IPS-20b (cell line): ENCODE measurements at regions not wholly inside any gene's neighbourhood (a gene's known extent, or its start where the extent isn't known, plus 50 kb on each side); places are given as distances from the start of the nearest gene placed in this dataset.

Source experiments
- H3K27ac ChIP-seq: one replicate; pipeline ENCODE4 v1.5.1; 2013; ENCODE audit warnings: low read length
- H3K27me3 ChIP-seq: 2 replicates; pipeline ENCODE4 v1.6.1; 2013; ENCODE audit warnings: mild to moderate bottlenecking, low read length, inconsistent platforms; ENCODE audit not compliant: insufficient read depth
- H3K36me3 ChIP-seq: 2 replicates; pipeline ENCODE4 v1.6.1; 2013; ENCODE audit warnings: low read depth, mild to moderate bottlenecking, inconsistent platforms, low read length, moderate library complexity; ENCODE audit not compliant: insufficient read depth
- H3K4me1 ChIP-seq: 2 replicates; pipeline ENCODE4 v1.6.1; 2013; ENCODE audit warnings: mild to moderate bottlenecking, control low read depth, inconsistent platforms, low read length, moderate library complexity; ENCODE audit not compliant: insufficient read depth
- H3K4me3 ChIP-seq: 2 replicates; pipeline ENCODE4 v1.5.1; 2013; ENCODE audit warnings: mild to moderate bottlenecking, low read length, inconsistent platforms
- H3K9ac ChIP-seq: 2 replicates; pipeline ENCODE4 v1.6.1; 2013; ENCODE audit warnings: low read depth, mild to moderate bottlenecking, inconsistent platforms, low read length, moderate library complexity
- H3K9me3 ChIP-seq: 2 replicates; pipeline ENCODE4 v1.6.1; 2013; ENCODE audit warnings: mild to moderate bottlenecking, low read depth, low read length, inconsistent platforms; ENCODE audit not compliant: insufficient read depth

DNA sequence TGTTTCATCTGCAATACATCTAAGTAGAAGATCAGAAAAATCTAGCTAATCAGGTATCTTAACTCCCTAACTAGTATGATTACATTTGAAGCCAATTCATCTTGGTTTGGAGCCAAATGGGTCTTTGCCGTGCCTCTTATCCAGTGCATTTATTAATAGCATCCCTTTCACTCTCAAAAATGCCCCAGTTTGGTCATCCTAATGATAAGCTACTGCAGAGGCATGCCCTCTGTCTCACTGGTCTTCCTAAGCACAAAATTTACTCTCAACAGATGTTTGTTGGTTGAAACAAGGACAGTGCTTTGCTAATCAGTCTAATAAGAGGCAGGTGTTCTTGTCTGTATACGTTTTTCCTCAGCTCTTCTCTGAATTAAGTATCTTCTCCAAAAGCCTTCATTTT lies 403.2 kb downstream of the RAD51AP2 start:
- Histone ChIP-seq H3K36me3 (no peaks in the 10 kb centered on the region), H3K9ac (no peak overlapping the region), H3K27ac (no peak overlapping the region), H3K4me1 (no peaks in the 10 kb centered on the region), H3K4me3 (no peak overlapping the region), H3K9me3 (no peaks in the 10 kb centered on the region), H3K27me3 (no peaks in the 10 kb centered on the region)

GRCh38 chr2:17107871-17108270 lies 410.4 kb downstream of the RAD51AP2 start:
- H3K4me1 ChIP-seq, result no peaks in the 10 kb centered on the region
- no peak overlapping the region for H3K27ac ChIP-seq
- no peaks in the 10 kb centered on the region for H3K27me3 ChIP-seq
- no peaks in the 10 kb centered on the region for H3K9me3 ChIP-seq
- no peak overlapping the region for H3K4me3 ChIP-seq
- no peaks in the 10 kb centered on the region for H3K36me3 ChIP-seq
- no peak overlapping the region for H3K9ac ChIP-seq

DNA sequence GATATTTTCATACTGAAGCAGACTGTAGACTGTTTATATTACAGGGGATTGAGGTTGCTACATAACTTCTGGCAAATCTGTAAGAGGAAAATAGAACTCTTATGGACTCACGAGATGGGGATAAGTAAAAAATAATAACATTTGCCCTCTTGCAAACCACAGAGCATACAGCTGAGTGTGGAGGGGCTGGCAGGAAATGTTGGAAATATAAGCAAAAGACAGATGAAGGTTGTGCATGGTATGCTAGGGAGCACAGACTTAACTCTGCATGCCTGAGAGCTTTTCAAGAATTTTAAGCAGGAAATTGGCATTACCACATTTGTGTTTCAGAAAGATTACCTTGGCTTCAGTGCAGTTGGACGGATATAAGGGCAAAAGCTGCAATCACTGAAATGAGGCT lies 411.1 kb downstream of the RAD51AP2 start:
- no peaks in the 10 kb centered on the region for H3K36me3 ChIP-seq
- H3K9me3 ChIP-seq, result no peaks in the 10 kb centered on the region
- no peaks in the 10 kb centered on the region for H3K27me3 ChIP-seq

GRCh38 chr2:17106418-17106817 lies 411.8 kb downstream of the RAD51AP2 start:
- Histone ChIP-seq H3K27ac (no peak overlapping the region), H3K9ac (no peak overlapping the region), H3K9me3 (no peaks in the 10 kb centered on the region), H3K27me3 (no peaks in the 10 kb centered on the region), H3K4me3 (no peak overlapping the region), H3K4me1 (no peaks in the 10 kb centered on the region), H3K36me3 (no peaks in the 10 kb centered on the region)

More for the DNA sequence above, 411.1 kb downstream of the RAD51AP2 start:
- H3K9ac ChIP-seq, result no peak overlapping the region
- no peak overlapping the region for H3K27ac ChIP-seq
- H3K4me1 ChIP-seq, result no peaks in the 10 kb centered on the region
- H3K4me3 ChIP-seq, result no peak overlapping the region

GRCh38 chr2:17104454-17104853 lies 413.8 kb downstream of the RAD51AP2 start:
- H3K9ac ChIP-seq, result no peak overlapping the region
- H3K4me3 ChIP-seq, result no peak overlapping the region
- no peaks in the 10 kb centered on the region for H3K4me1 ChIP-seq
- H3K9me3 ChIP-seq, result no peaks in the 10 kb centered on the region
- H3K36me3 ChIP-seq, result no peaks in the 10 kb centered on the region
- no peaks in the 10 kb centered on the region for H3K27me3 ChIP-seq
- H3K27ac ChIP-seq, result no peak overlapping the region

DNA sequence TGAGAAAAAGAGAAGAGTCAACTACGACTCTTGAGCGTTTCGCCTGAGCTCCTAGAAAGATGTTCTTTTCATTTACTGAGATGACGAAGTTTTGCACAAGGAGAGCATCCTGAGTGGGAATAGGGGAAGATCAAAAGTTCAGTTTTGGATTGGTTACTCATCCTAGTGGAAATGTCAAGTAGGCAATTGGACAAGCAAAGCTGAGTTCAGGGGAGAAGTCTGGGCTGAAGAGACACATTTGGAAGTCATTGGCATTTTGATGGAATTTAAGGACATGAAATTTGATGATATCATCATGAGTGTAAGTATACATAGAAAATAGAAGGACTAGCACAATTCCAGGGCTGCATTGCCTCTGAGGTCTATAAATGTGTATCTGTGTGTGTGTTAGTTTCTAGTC lies 416.6 kb downstream of the RAD51AP2 start:
- Histone ChIP-seq H3K4me3 (no peak overlapping the region), H3K4me1 (no peaks in the 10 kb centered on the region), H3K36me3 (no peaks in the 10 kb centered on the region), H3K9ac (no peak overlapping the region), H3K27me3 (no peaks in the 10 kb centered on the region), H3K9me3 (no peaks in the 10 kb centered on the region), H3K27ac (no peak overlapping the region)

GRCh38 chr2:17101091-17101490 lies 417.1 kb downstream of the RAD51AP2 start:
- Histone ChIP-seq H3K4me1 (no peaks in the 10 kb centered on the region), H3K27me3 (no peaks in the 10 kb centered on the region), H3K9me3 (no peaks in the 10 kb centered on the region), H3K36me3 (no peaks in the 10 kb centered on the region), H3K27ac (no peak overlapping the region), H3K9ac (no peak overlapping the region), H3K4me3 (no peak overlapping the region)

- Histone ChIP-seq H3K9ac (no peak overlapping the region), H3K27ac (no peak overlapping the region), H3K4me3 (no peak overlapping the region), H3K4me1 (no peaks in the 10 kb centered on the region), H3K36me3 (no peaks in the 10 kb centered on the region), H3K9me3 (no peaks in the 10 kb centered on the region), H3K27me3 (no peaks in the 10 kb centered on the region)
These were observed 422.9 kb downstream of the RAD51AP2 start for GRCh38 chr2:17095340-17095739.

DNA sequence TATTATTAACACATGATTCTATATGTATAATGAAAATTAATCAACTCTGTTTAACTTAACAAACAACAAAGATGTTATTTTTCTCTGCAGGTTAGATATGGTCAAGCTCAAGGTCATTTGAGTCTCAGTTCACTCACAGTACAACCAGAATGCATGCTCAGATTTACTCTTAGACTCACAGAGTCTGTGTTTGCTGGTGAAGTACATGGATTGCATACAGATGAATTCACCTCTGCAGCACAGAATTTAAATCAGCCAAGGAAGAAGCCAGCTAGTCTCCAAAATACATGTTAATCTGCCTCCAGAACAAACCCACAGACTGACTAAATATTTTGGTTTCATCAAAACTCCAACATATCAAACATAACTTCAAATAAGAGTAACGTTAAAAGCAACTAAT lies 424.5 kb downstream of the RAD51AP2 start:
- Histone ChIP-seq H3K27ac (no peak overlapping the region), H3K27me3 (no peaks in the 10 kb centered on the region), H3K4me3 (no peak overlapping the region), H3K9me3 (no peaks in the 10 kb centered on the region), H3K9ac (no peak overlapping the region), H3K36me3 (no peaks in the 10 kb centered on the region), H3K4me1 (no peaks in the 10 kb centered on the region)

DNA sequence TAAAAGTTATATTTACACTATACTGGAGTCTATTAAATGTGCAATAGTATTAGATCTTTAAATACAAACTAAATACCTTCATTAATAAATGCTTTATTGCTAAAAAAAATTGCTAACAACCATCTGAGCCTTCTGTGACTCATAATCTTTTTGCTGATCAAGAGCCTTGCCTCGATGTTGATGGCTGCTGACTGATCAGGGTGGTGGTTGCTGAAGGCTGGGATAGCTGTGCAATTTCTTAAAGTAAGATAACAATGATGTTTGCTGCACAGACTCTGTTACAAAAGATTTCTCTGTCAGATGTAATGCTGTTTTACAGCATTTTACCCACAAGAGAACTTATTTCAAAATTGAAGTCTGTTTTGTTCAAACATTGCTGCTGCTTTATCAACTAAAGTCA lies 421.4 kb upstream of the CYRIA start:
- H3K9me3 ChIP-seq, result no peaks in the 10 kb centered on the region
- no peak overlapping the region for H3K4me3 ChIP-seq
- no peaks in the 10 kb centered on the region for H3K4me1 ChIP-seq
- no peak overlapping the region for H3K27ac ChIP-seq
- no peaks in the 10 kb centered on the region for H3K36me3 ChIP-seq
- no peak overlapping the region for H3K9ac ChIP-seq
- H3K27me3 ChIP-seq, result no peaks in the 10 kb centered on the region

DNA sequence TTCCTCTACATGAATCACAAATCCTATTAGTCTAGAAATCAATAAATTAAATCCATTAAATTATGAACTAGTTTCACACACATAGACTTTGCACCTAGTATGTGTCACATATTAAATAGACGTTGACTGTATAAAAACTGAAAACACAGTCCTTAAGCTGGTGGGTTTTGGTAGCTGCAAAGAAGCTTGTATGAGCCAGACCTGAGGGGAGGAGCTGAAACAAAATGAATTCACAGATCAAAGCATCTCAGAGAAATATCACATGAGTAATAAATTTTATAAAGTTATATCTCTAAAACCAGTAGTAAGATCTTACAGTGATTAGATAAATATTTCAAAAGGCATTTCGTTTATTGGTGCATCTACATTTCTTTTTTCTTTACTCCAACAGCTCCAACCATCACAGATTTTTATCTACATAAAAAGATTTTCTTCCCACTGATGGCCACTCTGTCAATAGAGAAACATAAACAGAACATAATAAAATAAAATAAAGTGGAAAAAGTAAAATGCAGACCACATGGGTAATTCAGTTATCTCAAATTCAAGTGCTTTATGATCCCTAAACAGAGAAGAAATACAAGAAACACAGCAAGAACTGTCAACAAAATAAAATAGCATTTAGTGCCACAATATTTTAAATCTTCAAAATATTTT lies 420.0 kb upstream of the CYRIA start:
- H3K27me3 ChIP-seq, result no peaks in the 10 kb centered on the region
- H3K9ac ChIP-seq, result no peak overlapping the region
- H3K9me3 ChIP-seq, result no peaks in the 10 kb centered on the region; the same call in 1 of the 2 replicates
- H3K4me1 ChIP-seq, result no peaks in the 10 kb centered on the region
- H3K4me3 ChIP-seq, result no peak overlapping the region
- no peaks in the 10 kb centered on the region for H3K36me3 ChIP-seq
- no peak overlapping the region for H3K27ac ChIP-seq

DNA sequence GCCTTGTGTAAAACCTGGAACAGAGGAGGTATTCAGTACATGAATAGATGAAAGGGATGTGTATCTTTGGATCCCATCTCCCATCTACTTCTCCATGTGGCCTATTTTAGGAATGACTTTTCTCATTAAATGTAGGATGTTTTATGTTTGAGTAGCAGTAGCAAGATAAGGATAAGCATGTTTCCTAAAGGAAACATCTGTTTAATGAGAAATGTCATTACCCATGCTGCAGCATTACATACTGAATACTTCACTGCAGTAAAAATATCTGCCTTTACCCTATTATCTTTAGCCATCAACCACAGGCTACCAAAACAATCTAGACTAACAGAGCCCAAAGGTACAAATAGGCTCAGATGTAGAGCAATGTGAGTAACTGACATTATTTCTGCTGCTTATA lies 419.2 kb upstream of the CYRIA start:
- Histone ChIP-seq H3K9ac (no peak overlapping the region), H3K4me1 (no peaks in the 10 kb centered on the region), H3K36me3 (no peaks in the 10 kb centered on the region), H3K27ac (no peak overlapping the region), H3K27me3 (no peaks in the 10 kb centered on the region), H3K9me3 (peaks cover 4% of the 10 kb centered on the region), H3K4me3 (no peak overlapping the region)
